Fibroblast of the conjunctiva (primary cell): ENCODE measurements at regions not wholly inside any gene's neighbourhood (a gene's known extent, or its start where the extent isn't known, plus 50 kb on each side); places are given as distances from the start of the nearest gene placed in this dataset.
"Not testable (repeated sequence)": the region's sequence is repeated elsewhere in the genome, so short reads cannot be mapped to it uniquely, and the experiment has no call there.

ENCODE experiments used
- DNase-seq: peaks from one replicate; pipeline ENCODE4 v3.0.0-alpha.2; 2010; ENCODE audit warnings: low read depth

DNA sequence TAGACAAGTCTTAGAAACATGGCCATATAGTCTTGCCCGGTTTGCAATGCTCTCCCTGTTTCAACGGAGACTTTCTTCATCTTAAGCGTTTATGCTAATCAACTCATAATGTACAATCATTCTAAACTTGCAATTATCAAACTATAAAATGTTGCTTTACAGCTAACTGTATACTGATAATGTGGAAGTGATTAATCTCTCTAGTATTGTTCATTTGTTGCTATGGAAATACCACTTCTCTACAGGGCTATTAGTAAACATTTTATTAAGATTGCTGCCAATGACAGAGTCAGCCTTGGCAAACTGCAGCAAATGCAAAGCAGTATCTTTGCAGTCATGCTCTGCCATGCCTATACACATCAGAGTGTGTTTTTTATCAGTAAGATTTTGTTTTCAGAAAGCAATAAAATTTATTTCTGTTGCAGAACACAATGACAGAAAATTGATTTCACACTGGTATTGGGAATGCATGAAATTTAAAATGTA is 1201.8 kb upstream of the CDH2 start:
- DNase-seq: no peak

GRCh38 chr18:29377346-29377745 is 1200.4 kb upstream of the CDH2 start:
- no peak for DNase-seq

DNA sequence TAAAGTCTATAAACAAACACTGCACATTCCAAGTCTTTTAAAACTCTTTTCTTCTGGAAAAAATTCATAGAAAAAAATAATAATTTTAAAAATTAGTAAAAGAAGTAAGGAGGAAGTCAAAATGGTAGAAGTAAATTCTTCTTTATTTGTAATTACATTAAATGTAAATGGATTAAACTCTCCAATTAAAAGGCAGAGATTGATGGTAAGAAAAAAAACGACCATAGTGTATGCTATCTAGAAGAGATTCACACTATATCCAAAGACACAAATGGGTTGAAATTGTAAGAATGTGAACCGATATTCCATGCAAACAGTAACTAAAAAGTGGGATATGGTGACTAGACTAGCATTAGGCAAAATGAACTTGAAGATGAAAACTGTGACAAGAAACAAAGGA is 1196.1 kb upstream of the CDH2 start:
- DNase-seq: no peak

- DNase-seq: no peak
Observed at GRCh38 chr18:29361843-29362242, 1184.9 kb upstream of the CDH2 start.

- DNase-seq: not testable (repeated sequence)
Observed at GRCh38 chr18:29360659-29361058, 1183.7 kb upstream of the CDH2 start.

DNA sequence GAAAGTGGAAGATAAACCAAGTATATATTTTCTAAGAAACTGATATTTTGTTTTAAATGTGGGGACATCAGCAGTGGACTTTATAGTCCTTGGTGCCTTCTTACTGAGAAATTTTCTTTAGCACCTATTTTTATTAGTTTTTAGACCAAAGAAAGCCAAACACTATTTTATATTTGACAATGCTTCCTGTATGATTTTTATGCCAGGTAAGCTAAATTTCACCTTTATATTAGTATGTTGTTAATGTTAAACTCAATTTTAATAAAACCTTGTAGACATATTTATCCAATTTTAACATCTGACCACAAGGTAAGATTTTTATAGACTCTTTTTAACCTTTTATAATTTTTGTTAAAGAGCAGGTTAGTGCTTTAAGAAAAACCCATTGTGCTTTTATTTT is 1182.3 kb upstream of the CDH2 start:
- DNase-seq: not testable (repeated sequence)

DNA sequence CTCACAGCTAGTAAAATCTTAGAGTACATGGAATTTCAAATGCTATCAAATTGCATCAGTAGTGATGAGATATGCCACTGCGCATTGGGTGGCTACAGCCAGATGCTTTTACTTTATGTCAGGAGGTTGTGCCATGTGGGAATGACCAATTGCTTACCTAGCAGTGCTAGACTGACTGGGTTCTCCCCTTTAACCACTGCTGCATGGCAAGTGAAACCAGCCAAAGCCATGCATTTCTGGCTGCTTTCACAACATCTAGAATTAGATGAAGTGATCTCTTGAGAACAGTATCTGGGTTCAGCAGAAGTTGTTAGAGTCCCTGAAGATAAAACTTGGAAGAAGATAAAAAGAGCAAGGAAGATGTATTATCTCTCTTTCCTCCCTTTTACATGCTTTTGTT is 1174.2 kb upstream of the CDH2 start:
- no peak for DNase-seq

DNA sequence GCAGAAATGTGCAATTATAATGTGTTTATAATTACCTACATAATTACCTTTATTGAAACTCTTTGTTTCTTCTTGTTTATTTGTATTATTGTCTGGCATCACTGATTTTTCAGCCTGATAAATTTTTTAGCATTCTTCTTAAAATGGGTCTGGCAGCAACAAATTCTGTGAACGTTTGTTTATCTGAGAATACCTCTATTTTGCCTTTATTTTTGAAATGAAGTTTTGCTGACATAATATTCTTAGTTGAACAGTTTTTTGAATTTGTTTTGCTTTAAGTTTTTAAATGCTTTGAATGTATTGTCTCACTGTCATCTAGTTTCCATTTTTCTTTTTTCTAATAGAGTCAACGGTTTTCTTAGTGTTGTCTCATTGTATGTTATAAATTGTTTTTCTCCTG is 1152.0 kb upstream of the CDH2 start:
- DNase-seq: no peak

DNA sequence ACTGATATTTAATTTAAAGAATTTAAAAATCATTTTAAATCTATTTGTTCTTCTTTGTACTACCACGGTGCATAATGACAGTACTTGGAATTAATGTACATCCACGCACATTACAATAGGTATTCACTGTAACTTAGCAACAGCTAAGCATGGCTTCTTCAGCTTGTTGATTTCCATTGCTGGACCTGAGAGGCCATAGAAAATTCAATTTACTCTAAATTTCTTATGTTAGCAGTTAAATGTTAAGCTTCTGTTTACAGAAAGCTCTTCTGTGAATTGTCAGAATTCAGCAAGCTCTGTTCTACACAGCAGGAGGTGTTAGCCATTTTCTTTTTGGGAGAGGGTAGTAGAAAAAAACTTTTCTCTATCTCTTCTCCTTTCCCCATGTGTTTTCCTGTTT is 1149.3 kb upstream of the CDH2 start:
- DNase-seq: no peak

DNA sequence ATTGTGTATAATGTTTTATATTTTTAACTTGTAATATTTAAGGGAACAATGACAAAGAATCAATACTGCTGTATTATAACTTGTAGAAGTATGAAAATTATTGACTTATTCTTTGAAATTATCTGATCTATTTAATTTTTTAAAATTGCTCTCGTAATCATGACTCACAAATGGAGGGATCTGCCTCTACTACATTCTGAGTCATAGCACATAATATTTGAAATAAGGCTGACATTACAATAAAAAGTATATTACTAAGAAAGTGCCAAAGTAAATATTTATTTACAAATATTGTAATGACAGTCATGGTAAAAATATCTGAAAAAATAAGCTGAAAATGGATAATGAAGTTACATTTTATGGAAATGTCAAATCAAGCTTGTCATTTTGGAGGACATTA is 1144.6 kb upstream of the CDH2 start:
- no peak for DNase-seq

GRCh38 chr18:29313312-29313711 is 1136.4 kb upstream of the CDH2 start:
- DNase-seq: no peak

DNA sequence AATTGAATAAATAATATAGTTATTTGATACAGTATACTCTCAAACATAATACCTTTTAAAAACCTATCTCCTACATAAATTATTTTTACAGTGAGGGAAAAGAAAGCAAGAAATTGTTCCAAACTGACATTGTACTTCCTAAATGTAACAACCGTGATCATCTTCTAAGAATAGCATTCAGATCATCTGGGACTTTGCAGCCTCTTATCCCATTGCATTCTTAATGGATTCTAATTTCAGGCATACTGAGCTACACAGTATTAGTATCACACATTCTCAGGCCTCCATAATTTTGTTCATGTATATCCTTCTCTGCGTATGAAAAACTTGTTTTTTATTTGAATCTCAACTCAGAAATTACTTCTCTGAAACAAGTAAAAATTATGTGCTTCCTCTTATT is 1134.7 kb upstream of the CDH2 start:
- no peak for DNase-seq

GRCh38 chr18:29309366-29309765 is 1132.4 kb upstream of the CDH2 start:
- DNase-seq: no peak

- no peak for DNase-seq
Observed at GRCh38 chr18:29307982-29308381, 1131.1 kb upstream of the CDH2 start.

- DNase-seq: no peak
Observed at GRCh38 chr18:29307231-29307630, 1130.3 kb upstream of the CDH2 start.

- DNase-seq: no peak
Observed at GRCh38 chr18:29305516-29305915, 1128.6 kb upstream of the CDH2 start.

- DNase-seq: no peak
Observed at GRCh38 chr18:29301048-29301447, 1124.1 kb upstream of the CDH2 start.

DNA sequence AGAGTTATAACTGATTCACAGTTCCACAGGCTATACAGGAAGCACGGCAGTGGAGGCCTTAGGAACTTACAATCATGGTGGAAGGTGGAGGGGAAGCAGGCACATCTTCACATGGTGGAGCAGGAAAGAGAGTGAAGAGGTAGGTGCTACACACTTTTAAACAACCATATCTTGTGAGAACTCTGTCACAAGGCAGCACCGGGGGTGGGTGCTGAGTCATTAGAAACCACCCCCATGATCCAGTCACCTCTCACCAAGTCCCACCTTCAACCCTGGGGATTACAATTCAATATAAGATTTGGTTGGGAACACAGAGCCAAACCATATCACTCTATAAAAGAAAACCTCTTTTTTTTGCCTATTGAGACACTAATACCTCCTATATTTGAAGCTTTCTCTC is 1108.5 kb upstream of the CDH2 start:
- DNase-seq: no peak

- DNase-seq: no peak
Observed at GRCh38 chr18:29271501-29271900, 1094.6 kb upstream of the CDH2 start.

DNA sequence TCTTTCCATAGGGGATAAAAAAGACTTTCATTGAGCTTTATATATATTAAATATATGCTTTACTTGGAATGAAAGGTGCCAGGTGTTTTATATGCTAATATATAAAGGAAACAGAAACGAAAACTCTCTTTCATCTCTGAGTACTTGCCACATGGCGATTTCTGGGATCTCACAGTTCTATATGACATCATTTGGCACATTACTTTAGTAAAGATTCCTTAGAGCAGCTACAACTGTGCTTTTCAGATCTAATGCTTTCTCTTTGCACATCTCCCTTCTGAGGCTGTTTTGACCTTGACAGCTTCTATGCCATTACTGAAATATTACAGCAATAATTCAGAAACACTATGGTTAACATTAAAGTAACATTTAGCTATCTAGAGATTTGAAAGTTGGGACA is 1082.9 kb upstream of the CDH2 start:
- DNase-seq: no peak

- DNase-seq: no peak
Observed at GRCh38 chr18:29254123-29254522, 1077.2 kb upstream of the CDH2 start.

GRCh38 chr18:29251681-29252080 is 1074.8 kb upstream of the CDH2 start:
- DNase-seq: no peak

DNA sequence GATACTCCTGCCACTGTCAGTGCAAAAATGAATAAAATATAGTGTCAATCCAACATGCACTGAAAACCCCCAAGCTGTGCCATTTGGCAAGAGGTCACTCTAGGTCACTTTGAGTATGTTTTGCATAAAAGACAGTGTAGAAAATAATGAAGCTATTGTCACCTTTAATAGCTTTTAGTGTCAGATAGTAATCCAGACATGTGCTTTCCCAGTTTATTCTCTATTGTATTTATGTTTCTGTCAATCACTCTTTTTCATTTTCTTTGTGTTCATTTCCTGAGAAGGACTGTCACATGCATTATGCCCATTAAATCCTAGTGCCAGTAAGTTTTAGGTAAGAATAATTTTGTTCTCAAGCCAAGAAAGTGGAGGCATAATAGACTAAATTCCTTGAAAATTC is 1073.9 kb upstream of the CDH2 start:
- no peak for DNase-seq

GRCh38 chr18:29250259-29250658 is 1073.3 kb upstream of the CDH2 start:
- DNase-seq: no peak

DNA sequence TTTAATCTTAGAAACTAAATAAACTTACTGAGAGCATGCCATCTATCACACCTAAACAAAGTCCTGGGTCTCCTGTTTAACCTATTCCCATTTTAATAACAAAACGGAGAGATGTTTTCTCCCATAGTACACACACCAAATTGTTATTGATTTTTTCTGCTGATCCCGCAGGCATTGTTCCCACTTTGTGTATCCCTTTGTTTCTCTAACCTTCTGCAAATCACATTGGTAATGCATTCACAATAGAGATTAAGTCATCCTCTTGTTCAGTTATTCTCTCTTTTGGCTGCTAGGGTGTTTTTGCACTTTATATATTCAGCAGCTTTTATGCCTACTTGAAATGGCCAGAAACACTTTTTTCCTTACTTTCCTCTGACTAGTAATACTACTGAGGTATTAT is 1071.9 kb upstream of the CDH2 start:
- no peak for DNase-seq
